K562 (cell line): ENCODE measurements at regions not wholly inside any gene's neighbourhood (a gene's known extent, or its start where the extent isn't known, plus 50 kb on each side); places are given as distances from the start of the nearest gene placed in this dataset.
A peak's percentile ranks its signal among the peaks of the same experiment; 100 is the strongest.

Experiments used
- ATAC-seq: fragments of 200-7000 bp; cut with Tn5 transposase; 3 replicates; pipeline ENCODE4 v1.9.1; 2020; ENCODE audit warnings: moderate library complexity
- BruUV-seq: library from RNA; stranded (reverse); fragments of 400-500 nt; replicated peaks from 2 replicates; lab custom pipeline; 2021; lab: Mats Ljungman, UMichigan
- CTCF ChIA-PET: fragments of 300-600 bp; formaldehyde crosslinking; extraction: SDS; loops from one replicate; lab custom pipeline; 2021; ENCODE audit warnings: low intra/inter-chr PET ratio; lab: Yijun Ruan, JAX
- POLR2A ChIA-PET: fragments of 300-600, 350-650 bp; sonication (Branson Sonifier 250); formaldehyde crosslinking; extraction: SDS; loops from one replicate; lab custom pipeline; 2021; ENCODE audit warnings: antibody characterized with exemption, inconsistent platforms; lab: Yijun Ruan, JAX
- DNase-seq, 4 experiments: peaks; one replicate each; pipeline versions ENCODE4 v3.0.0 to v3.0.0-alpha.2; 2011 to 2018; ENCODE audit warnings: low spot score in 3 of 4, mixed read lengths in 3 of 4; ENCODE audit errors: extremely low read depth in 1 of 4
- FAIRE-seq: peaks from 2 replicates; lab custom pipeline; 2011; peaks lifted over from hg19 to GRCh38; lab: Jason Lieb, UNC
- H2AFZ ChIP-seq: 2 replicates; pipeline ENCODE4 v1.6.0; 2011; ENCODE audit warnings: low read depth, low read length, control low read depth, inconsistent platforms
- H3K27ac ChIP-seq: fragments of 200-600 bp; 3 replicates; pipeline ENCODE4 v1.8.0; 2011; ENCODE audit warnings: low read depth, mild to moderate bottlenecking, control low read depth, inconsistent platforms, low read length, moderate library complexity, mixed read lengths; ENCODE audit errors: extremely low read depth
- H3K27me3 ChIP-seq, 2 experiments: fragments of 300-600 bp in 1 of 2; 2 replicates in 1 of 2; 3 replicates in 1 of 2; pipeline versions ENCODE4 v1.6.0 to v1.8.0; 2011; ENCODE audit warnings: inconsistent platforms in 2 of 2, low read length in 2 of 2, mild to moderate bottlenecking in 1 of 2, mixed read lengths in 1 of 2, moderate library complexity in 1 of 2; ENCODE audit not compliant: control insufficient read depth in 2 of 2, insufficient read depth in 2 of 2
- H3K36me3 ChIP-seq: fragments of 300-600 bp; 3 replicates; pipeline ENCODE4 v1.8.0; 2011; ENCODE audit warnings: mild to moderate bottlenecking, low read length, inconsistent platforms; ENCODE audit not compliant: control insufficient read depth, insufficient read depth
- H3K4me1 ChIP-seq, 2 experiments: fragments of 200-600 bp in 1 of 2; replicated peaks in 1 of 2; 2 replicates in 1 of 2; 3 replicates in 1 of 2; pipeline versions ENCODE4 v1.5.1 to v1.8.0; 2011; ENCODE audit warnings: inconsistent platforms in 2 of 2, low read length in 2 of 2, mild to moderate bottlenecking in 1 of 2, mixed read lengths in 1 of 2, moderate library complexity in 1 of 2; ENCODE audit not compliant: control insufficient read depth in 2 of 2, insufficient read depth in 2 of 2
- H3K4me2 ChIP-seq: 2 replicates; pipeline ENCODE4 v1.6.1; 2011; ENCODE audit warnings: low read length, control low read depth, inconsistent platforms, mixed read lengths; ENCODE audit not compliant: insufficient read depth
- H3K4me3 ChIP-seq: fragments of 200-600 bp; sonication (generic), shearing (Covaris generic); 2 replicates; pipeline ENCODE4 v1.5.1; 2016; ENCODE audit warnings: control low read depth, inconsistent platforms
- H3K79me2 ChIP-seq: fragments of 200-600 bp; 3 replicates; pipeline ENCODE4 v1.8.0; 2011; ENCODE audit warnings: low read length, inconsistent platforms; ENCODE audit not compliant: control insufficient read depth, insufficient read depth
- H3K9ac ChIP-seq, 2 experiments: 2 replicates each; pipeline versions ENCODE4 v1.6.0 to v1.6.1; 2011; ENCODE audit warnings: low read depth in 2 of 2, low read length in 2 of 2, control low read depth in 1 of 2, inconsistent platforms in 1 of 2, mild to moderate bottlenecking in 1 of 2, mixed read lengths in 1 of 2; ENCODE audit not compliant: insufficient read depth in 1 of 2
- H3K9me1 ChIP-seq: one replicate; pipeline ENCODE4 v1.6.0; 2011; ENCODE audit warnings: inconsistent platforms, mild to moderate bottlenecking, low read length, moderate library complexity; ENCODE audit not compliant: control insufficient read depth, insufficient read depth
- H3K9me3 ChIP-seq: replicated peaks from 2 replicates; pipeline ENCODE4 v1.5.1; 2011; ENCODE audit warnings: low read depth, low read length, inconsistent platforms; ENCODE audit not compliant: control insufficient read depth, insufficient read depth
- H4K20me1 ChIP-seq: replicated peaks from 2 replicates; pipeline ENCODE4 v1.6.1; 2011; ENCODE audit warnings: low read length, inconsistent platforms, mixed read lengths; ENCODE audit not compliant: control insufficient read depth, insufficient read depth
- AFF4 ChIP-seq: sonication (generic); formaldehyde crosslinking; IDR thresholded peaks from 2 replicates; pipeline ENCODE4 v1.8.0; 2023; ENCODE audit warnings: mild to moderate bottlenecking, missing genetic modification reagents
- C11orf30 ChIP-seq: fragments of 450-650 bp; IDR thresholded peaks from 2 replicates; pipeline ENCODE4 v1.6.1; 2016; ENCODE audit warnings: low read depth, mild to moderate bottlenecking
- FOXP1 ChIP-seq: sonication (generic); formaldehyde crosslinking; IDR thresholded peaks from 2 replicates; pipeline ENCODE4 v1.8.0; 2022; ENCODE audit warnings: mild to moderate bottlenecking, missing genetic modification reagents
- GABPB1 ChIP-seq: sonication (generic); formaldehyde crosslinking; IDR thresholded peaks from 2 replicates; pipeline ENCODE4 v1.8.0; 2022; ENCODE audit warnings: mild to moderate bottlenecking, missing genetic modification reagents
- GATAD2A ChIP-seq: fragments of 450-650 bp; IDR thresholded peaks from 2 replicates; pipeline ENCODE4 v1.6.1; 2017
- MIER1 ChIP-seq: fragments of 450-650 bp; IDR thresholded peaks from 2 replicates; pipeline ENCODE4 v1.6.1; 2016; ENCODE audit warnings: antibody characterized with exemption, mild to moderate bottlenecking, low read depth
- RBM22 ChIP-seq: fragments of 200-400 bp; formaldehyde crosslinking; IDR thresholded peaks from 2 replicates; pipeline ENCODE4 v1.6.1; 2018; ENCODE audit warnings: low read length, low read depth; ENCODE audit not compliant: poor library complexity, severe bottlenecking
- ZNF316 ChIP-seq: fragments of 450-650 bp; IDR thresholded peaks from 2 replicates; pipeline ENCODE4 v1.6.1; 2016
- ZNF511 ChIP-seq: sonication (generic); formaldehyde crosslinking; IDR thresholded peaks from 2 replicates; pipeline ENCODE4 v1.8.0; 2022; ENCODE audit warnings: mild to moderate bottlenecking, missing genetic modification reagents
- ZNF518B ChIP-seq: fragments of 250-450 bp; sonication (Bioruptor Pico); IDR thresholded peaks from 2 replicates; pipeline ENCODE4 v1.5.0; 2021; ENCODE audit warnings: mild to moderate bottlenecking, moderate library complexity
- ZNF589 ChIP-seq: fragments of 200-800 bp; sonication (Bioruptor generic); IDR thresholded peaks from 2 replicates; pipeline ENCODE4 v1.6.1; 2016; ENCODE audit warnings: low read depth, missing genetic modification characterization, missing compliant biosample characterization
- ZNF780A ChIP-seq: fragments of 250-450 bp; sonication (Bioruptor Pico); IDR thresholded peaks from 2 replicates; pipeline ENCODE4 v1.5.0; 2021; ENCODE audit warnings: mild to moderate bottlenecking
- WGBS: fragments of 100-300 bp; shearing (Covaris generic); methylation state at CpG from one replicate; pipeline ENCODE4 v1.1.6; 2016; ENCODE audit warnings: low coverage, mixed read lengths; ENCODE audit not compliant: insufficient coverage; ENCODE audit errors: missing lambda C conversion rate; 5-methylcytosine and 5-hydroxymethylcytosine counted together
- in situ Hi-C: fragments of 300-500 bp; cut with MboI; formaldehyde crosslinking; loops from 4 replicates; pipeline ENCODE4 v1.15.0; 2018; ENCODE audit warnings: inconsistent platforms, mixed read lengths
- intact Hi-C: fragments of 100-400 bp; cut with micrococcal nuclease; formaldehyde crosslinking; loops from 2 replicates; pipeline ENCODE4 v1.14.2; 2022

GRCh38 chr1:112791723-112792104 lies 76.6 kb upstream of the PPM1J start:
- ChIA-PET POLR2A (interaction anchor here (0.6 to 1.7 kb wide), 2 partner anchors 58 to 398 kb away, joined by 3 to 6 read pairs; no protein-coding TSS in a partner anchor), CTCF (no interaction called here)
- in situ Hi-C loops, result no loop called here
- ATAC-seq, result 0 out of 3 replicates have a peak, but pooled peaks have one; percentile 17
- Histone ChIP-seq H3K27ac (no peak overlapping the region), H4K20me1 (no peaks in the 10 kb centered on the region), H3K9me1 (peaks cover 5% of the 10 kb centered on the region), H3K36me3 (no peaks in the 10 kb centered on the region), H3K9me3 (peaks cover 2% of the 10 kb centered on the region), H3K4me1 (peaks cover 0 to 26% of the 10 kb centered on the region in 2 experiments; a peak in 4 of 5 replicates), H2AFZ (no peak overlapping the region), H3K4me3 (no peak overlapping the region), H3K4me2 (no peak overlapping the region), H3K79me2 (no peaks in the 10 kb centered on the region), H3K27me3 (peaks cover 10 to 19% of the 10 kb centered on the region in 2 experiments; a peak in 2 of 5 replicates), H3K9ac (no peak overlapping the region)
- intact Hi-C loops, result no loop called here
- no TSS peak for BruUV-seq
- FAIRE-seq, result no peak
- no peak for DNase-seq
- 9% methylated on average over 3 of the region's 3 CpGs for WGBS
- TF ChIP-seq MIER1, result no peak
- no peak for TF ChIP-seq ZNF518B (CRISPR knock-in tag)
- no peak for TF ChIP-seq ZNF780A (CRISPR knock-in tag)
- TF ChIP-seq GATAD2A, result no peak
- TF ChIP-seq C11orf30, result peak; percentile 49; the same call in 1 of the 2 replicates
- TF ChIP-seq FOXP1 (CRISPR knock-in tag), result no peak
- TF ChIP-seq RBM22, result no peak
- TF ChIP-seq ZNF511 (CRISPR knock-in tag), result no peak
- TF ChIP-seq ZNF589 (CRISPR knock-in tag), result peak; percentile 17; the same call in 1 of the 2 replicates
- TF ChIP-seq AFF4, result no peak
- no peak for TF ChIP-seq GABPB1 (CRISPR knock-in tag)
- peak; percentile 46 for TF ChIP-seq ZNF316
